Sigmoid colon (tissue), 4 donors: ENCODE measurements at regions not wholly inside any gene's neighbourhood (a gene's known extent, or its start where the extent isn't known, plus 50 kb on each side); places are given as distances from the start of the nearest gene placed in this dataset.

Experiments
- CTCF ChIP-seq, 4 experiments: fragments of 450-650 bp in 3 of 4; fragments of 200-600 bp in 1 of 4; IDR thresholded peaks; one replicate each; pipeline ENCODE4 v1.5.1; 2016 to 2019; ENCODE audit warnings: antibody characterized with exemption in 4 of 4, mild to moderate bottlenecking in 3 of 4, moderate library complexity in 2 of 4
- EP300 ChIP-seq, 4 donors: sonication (generic); formaldehyde crosslinking; IDR thresholded peaks; one replicate each; pipeline ENCODE4 v1.6.1; 2017; ENCODE audit warnings: antibody characterized with exemption in 4 of 4
- POLR2A ChIP-seq, 2 donors: fragments of 450-650 bp; IDR thresholded peaks; one replicate each; pipeline ENCODE4 v1.6.1; 2016; ENCODE audit warnings: antibody characterized with exemption in 2 of 2, mild to moderate bottlenecking in 2 of 2, moderate library complexity in 2 of 2
- POLR2AphosphoS5 ChIP-seq, 4 donors: sonication (generic); formaldehyde crosslinking; IDR thresholded peaks; one replicate each; pipeline ENCODE4 v1.6.1; 2017; ENCODE audit warnings: antibody characterized with exemption in 4 of 4

GRCh38 chr14:44265246-44265645 lies 241.8 kb downstream of the FSCB start:
- TF ChIP-seq CTCF (IDR thresholded peaks at IDR 0.05), result no peak
- no peak for TF ChIP-seq POLR2A (IDR thresholded peaks at IDR 0.05)
- no peak for TF ChIP-seq EP300 (IDR thresholded peaks at IDR 0.05)
- no peak for TF ChIP-seq POLR2AphosphoS5 (IDR thresholded peaks at IDR 0.05)
